ENCODE measurements at regions not wholly inside any gene's neighbourhood (a gene's known extent, or its start where the extent isn't known, plus 50 kb on each side); places are given as distances from the start of the nearest gene placed in this dataset.
"Not testable (repeated sequence)": the region's sequence is repeated elsewhere in the genome, so short reads cannot be mapped to it uniquely, and the experiment has no call there.

GRCh38 chr3:153602801-153603200 is 440.8 kb downstream of the RAP2B start:
- no peak for DNase-seq (ENCODE audit: low read depth in 2 of 2)

GRCh38 chr3:153614140-153614539 is 452.1 kb downstream of the RAP2B start:
- DNase-seq (ENCODE audit: low read depth in 2 of 2) = no peak

DNA sequence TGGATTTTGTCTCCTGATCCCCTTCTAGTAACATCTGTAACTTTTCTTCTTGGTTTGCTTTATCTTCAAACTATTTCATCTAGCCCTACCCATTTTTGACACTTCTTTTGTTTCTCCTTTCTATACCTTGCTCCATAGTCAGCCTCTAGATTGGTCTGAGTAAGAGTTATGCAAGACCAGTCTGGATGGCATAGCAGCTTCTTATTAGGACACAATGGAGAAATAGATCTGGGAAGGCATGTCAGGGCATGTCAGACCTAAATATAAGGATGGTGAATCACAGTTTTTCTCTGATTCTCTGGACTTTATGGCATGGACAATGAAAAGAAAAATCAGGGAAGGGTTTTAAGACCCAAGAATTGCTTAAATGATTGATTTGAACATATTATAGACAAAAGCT is 452.5 kb downstream of the RAP2B start:
- peak in 1 of 2 donors; percentile 72 for DNase-seq (ENCODE audit: low read depth in 2 of 2)

DNA sequence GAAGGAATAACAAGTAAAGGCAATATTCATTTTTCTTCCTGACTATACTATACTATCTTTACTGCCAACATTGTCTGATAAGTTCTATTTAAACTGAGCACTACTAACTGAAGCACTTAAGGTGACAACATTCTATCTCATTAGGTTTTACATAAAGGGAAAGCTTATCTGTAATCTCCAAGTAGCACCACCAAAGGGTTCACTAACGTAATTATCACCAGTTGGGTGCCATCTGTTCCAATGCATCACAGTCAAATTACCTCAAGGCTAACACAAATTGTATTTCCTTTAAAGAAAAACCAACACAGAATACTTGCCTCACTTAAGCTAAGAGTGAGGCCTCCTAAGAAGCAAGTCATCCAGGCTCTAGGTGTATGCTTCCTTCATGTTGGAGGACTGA is 453.8 kb downstream of the RAP2B start:
- DNase-seq (ENCODE audit: low read depth in 2 of 2) = no peak

- DNase-seq (ENCODE audit: low read depth in 2 of 2) = no peak
These were observed 455.4 kb downstream of the RAP2B start for GRCh38 chr3:153617463-153617862.

DNA sequence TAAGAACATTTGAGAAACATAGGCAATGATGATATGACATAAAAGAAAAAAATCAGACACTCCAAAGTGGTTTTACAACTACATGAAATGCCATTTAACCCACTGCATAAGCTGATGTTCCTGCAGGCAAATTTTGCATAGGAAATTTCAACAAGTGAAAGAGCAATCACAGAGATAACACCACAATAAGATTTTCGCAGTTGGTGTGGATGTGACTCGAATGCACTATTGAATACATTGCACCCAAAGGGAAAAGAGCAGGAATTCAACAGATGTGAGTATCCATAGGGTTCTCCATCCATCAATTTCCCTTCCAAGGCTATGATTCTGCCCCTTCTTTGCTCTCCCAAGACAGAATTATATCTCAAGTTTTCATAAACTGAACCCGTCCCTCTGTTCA is 456.1 kb downstream of the RAP2B start:
- no peak for DNase-seq (ENCODE audit: low read depth in 2 of 2)

- DNase-seq (ENCODE audit: low read depth in 2 of 2) = no peak
These were observed 457.2 kb downstream of the RAP2B start for GRCh38 chr3:153619268-153619667.

DNA sequence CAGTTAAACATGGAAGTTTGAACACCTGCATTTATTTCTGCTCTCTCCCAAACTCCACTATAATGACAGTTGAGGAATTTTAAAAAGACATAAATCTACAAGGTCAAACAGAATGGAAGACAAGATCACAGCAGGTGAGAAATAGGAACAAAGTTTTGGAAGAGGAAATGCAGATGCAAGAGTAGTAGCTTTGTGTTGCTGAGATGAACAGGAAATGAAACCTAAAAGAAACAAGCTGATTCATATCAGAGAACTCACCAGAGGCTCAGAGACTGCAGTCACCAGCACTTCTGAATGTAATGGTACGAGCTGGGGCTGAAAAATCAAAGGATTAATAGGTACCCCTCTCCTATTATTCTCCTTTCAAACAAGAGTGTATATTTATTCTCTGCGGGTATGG is 459.9 kb downstream of the RAP2B start:
- peak; percentile 30 to 43 for DNase-seq (ENCODE audit: low read depth in 2 of 2)

DNA sequence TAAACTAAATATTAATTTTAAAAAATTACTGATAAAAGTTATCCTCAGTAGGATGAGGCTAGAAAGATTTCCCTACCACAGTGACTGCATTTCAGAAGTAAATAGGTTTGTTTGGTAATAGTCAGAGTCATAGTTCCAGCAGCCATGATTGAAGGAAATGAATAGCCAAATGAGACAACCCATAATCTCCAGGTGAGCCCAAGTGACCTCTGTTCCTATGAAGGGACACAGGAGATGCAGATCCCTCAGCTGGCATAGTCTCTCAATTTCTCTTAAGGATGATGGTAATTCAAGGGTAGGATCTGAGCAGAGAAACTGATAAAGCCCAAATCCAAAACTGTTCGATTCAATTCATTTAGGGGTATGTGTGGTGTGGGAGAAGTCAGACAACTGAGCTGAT is 461.8 kb downstream of the RAP2B start:
- no peak for DNase-seq (ENCODE audit: low read depth in 2 of 2)

- peak; percentile 24 to 68 for DNase-seq (ENCODE audit: low read depth in 2 of 2)
These were observed 462.4 kb downstream of the RAP2B start for GRCh38 chr3:153624310-153625030.

GRCh38 chr3:153625506-153625905 is 463.5 kb downstream of the RAP2B start:
- DNase-seq (ENCODE audit: low read depth in 2 of 2) = no peak

- peak in 1 of 2 donors; percentile 53 for DNase-seq (ENCODE audit: low read depth in 2 of 2)
These were observed 464.1 kb downstream of the RAP2B start for GRCh38 chr3:153626158-153626557.

DNA sequence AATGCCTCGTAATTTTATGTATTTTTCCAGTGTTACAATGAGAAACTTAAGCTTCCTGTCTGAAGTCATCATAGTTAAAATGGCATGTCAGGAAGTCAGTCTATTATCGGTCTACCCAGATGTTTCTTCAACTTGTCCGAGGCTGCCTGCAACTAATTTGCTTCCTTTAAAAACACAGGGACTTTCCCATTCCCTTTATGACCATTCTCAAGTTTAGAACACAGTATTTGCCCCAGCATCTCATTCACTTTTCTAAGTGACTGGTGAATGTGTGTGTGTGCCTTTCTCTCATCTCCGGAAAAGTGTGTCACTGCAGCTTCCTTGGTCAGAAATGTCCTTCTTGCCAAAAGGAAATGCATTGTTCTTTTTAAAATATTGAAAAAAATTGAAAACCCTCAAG is 466.6 kb downstream of the RAP2B start:
- peak; percentile 75 to 98 for DNase-seq (ENCODE audit: low read depth in 2 of 2)

- DNase-seq (ENCODE audit: low read depth in 2 of 2) = no peak
These were observed 467.1 kb downstream of the RAP2B start for GRCh38 chr3:153629148-153629547.

DNA sequence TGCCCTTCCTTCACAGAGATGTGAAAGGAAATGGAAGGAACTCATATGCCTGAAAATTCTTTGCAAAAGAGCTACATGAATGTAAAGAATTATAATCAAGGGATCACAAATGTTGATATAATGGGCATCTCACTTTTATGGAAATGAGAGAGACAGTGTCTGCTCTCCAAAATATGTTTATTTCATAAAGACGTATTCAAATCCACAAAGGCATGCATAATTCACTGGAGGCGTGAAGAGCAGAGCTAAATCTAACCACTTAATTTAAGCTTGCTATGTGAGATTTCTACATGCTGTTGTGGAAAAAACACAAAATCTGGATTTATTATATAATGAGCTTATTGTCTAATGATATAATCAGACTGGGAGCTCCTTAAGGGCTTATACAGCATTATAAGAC is 469.1 kb downstream of the RAP2B start:
- no peak for DNase-seq (ENCODE audit: low read depth in 2 of 2)

DNA sequence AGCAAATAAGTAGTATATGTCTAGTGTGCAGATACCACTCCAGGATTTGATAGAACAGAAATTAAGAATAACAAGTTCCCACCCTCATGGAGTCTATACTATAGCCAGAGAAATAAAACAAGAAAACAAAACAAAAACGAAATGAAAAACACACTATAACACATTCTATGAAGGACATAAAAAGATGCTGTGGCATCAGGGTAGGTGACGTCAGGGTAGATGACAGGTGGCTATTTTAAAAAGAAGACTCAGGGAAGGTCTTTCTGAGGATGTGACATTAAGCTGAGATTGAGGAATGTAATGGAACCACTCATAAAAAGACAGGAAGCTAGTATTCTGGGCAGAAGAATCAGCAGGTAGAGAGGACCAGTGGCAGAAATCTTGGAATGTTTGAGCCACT is 469.6 kb downstream of the RAP2B start:
- DNase-seq (ENCODE audit: low read depth in 2 of 2) = no peak

DNA sequence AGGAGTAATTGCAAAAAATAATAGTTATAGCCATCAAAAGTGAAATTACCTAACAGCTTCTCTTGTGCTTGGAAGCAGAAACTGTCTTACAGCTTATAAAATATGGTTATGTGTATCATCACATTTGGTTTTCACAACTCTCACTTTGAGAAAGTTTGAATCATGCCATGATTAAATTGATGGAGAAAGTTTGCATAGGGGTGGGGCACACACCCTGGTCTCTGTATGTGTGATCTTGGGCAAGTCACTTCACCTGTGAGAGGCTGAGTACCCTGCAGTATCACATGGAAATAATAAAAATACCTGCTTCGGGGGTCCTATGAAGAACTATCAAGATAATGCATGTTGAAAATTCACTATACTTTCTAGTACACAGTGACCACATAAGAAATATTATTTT is 471.4 kb downstream of the RAP2B start:
- no peak for DNase-seq (ENCODE audit: low read depth in 2 of 2)

DNA sequence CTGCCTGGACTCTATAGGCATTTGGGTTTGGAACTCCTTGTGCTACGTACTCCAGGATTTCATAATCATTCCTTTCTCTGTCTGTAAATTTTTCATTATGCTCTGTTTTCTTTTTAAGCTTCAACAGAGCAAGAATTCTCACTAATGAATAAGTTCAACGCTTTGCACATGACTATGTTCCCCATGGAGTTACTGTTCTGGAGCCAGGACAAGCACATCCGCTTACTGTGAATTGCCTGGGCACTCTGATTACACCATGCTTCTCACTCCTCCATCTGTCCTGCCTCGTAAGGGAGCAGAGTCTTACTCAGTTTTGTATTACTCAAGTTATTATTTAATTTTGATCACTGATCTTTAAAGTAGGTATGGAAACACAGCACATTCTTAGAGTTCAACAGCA is 472.7 kb downstream of the RAP2B start:
- no peak for DNase-seq (ENCODE audit: low read depth in 2 of 2)

GRCh38 chr3:153639631-153640030 is 477.6 kb downstream of the RAP2B start:
- DNase-seq (ENCODE audit: low read depth in 2 of 2) = no peak

DNA sequence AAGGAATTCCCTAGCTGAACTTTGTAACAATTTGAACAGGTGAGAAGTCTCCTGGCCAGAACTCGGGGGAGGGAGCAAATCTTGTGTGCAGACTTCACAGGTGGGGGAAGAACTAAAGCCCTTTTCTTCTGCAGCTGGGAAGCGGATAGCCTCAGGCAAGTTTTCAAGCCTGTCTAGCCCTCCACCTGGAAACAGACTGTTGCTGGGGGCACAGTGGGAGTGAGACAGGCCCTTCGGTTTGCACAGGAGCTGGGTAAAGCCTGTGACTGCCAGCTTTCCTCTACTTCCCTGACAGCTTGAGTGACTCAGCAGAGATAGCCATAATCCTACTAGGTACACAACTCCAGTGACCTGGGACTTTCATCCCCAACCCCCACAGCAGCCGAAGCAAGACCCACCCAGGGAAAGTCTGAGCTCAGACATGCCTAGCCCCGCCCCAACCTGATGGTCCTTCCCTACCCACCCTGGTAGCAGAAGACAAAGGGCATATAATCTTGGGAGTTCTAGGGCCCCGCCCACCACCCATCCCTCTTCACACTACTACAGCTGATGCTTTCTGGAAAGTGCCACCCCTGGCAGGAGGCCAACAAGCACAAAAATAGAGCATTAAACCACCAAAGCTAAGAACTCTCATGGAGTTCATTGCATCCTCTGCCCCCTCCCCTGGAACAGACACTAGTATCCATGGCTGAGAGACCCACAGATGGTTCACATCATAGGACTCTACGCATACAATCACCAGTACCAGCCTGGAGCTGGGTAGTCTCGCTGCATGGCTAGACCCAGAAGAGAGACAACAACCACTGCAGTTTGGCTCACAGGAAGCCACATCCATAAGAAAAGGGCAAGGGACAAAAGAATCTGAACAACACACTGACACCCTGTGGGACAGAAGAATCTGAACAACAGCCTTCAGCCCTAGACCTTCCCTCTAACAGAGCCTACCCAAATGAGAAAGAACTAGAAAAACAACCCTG is 479.0 kb downstream of the RAP2B start:
- no peak for DNase-seq (ENCODE audit: low read depth in 2 of 2)

DNA sequence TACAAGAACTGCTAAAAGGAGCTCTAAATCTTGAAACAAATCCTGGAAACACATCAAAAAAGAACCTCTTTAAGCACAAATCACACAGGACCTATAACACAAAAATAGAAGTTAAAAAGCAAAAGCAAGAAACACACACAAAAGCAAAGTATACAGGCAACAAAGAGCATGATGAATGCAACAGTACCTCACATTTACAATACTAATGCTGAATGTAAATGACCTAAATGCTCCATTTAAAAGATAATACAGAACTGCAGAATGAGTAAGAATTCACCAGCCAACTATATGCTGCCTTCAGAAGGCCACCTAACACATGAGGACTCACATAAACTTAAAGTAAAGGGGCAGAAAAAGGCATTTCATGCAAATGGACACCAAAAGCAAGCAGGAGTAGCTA is 478.6 kb upstream of the ARHGEF26 start:
- DNase-seq (ENCODE audit: low read depth in 2 of 2) = not testable (repeated sequence)

DNA sequence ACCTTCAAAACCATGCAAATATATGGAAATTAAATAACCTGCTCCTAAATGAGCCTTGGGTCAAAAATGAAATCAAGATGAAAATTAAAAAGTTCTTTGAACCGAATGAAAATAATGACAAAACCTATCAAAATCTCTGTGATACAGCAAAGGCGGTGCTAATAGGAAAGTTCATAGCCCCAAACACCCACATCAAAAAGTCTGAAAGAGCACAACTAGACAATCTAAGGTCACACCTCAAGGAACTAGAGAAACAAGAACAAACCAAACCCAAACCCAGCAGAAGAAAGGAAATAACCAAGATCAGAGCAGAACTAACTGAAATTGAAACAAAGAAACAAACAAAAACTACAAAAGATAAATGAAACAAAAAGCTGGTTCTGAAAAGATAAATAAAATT is 477.7 kb upstream of the ARHGEF26 start:
- DNase-seq (ENCODE audit: low read depth in 2 of 2) = not testable (repeated sequence)
